SKM-1 treated with dmso at 0.1 percent for 144 hours (cell line): ENCODE measurements at regions not wholly inside any gene's neighbourhood (a gene's known extent, or its start where the extent isn't known, plus 50 kb on each side); places are given as distances from the start of the nearest gene placed in this dataset.

Source experiments
- DNase-seq: peaks from one replicate; lab custom pipeline; 2025; ENCODE audit not compliant: unreplicated experiment; lab: John Stamatoyannopoulos, UW

- no peak for DNase-seq
Measured at GRCh38 chr14:87187786-87188185, 805.2 kb downstream of the GALC start.

- no peak for DNase-seq
Measured at GRCh38 chr14:87186737-87187136, 806.2 kb downstream of the GALC start.

GRCh38 chr14:87185961-87186560 is 806.9 kb downstream of the GALC start:
- DNase-seq = no peak

GRCh38 chr14:87184180-87184579 is 808.8 kb downstream of the GALC start:
- DNase-seq = no peak

DNA sequence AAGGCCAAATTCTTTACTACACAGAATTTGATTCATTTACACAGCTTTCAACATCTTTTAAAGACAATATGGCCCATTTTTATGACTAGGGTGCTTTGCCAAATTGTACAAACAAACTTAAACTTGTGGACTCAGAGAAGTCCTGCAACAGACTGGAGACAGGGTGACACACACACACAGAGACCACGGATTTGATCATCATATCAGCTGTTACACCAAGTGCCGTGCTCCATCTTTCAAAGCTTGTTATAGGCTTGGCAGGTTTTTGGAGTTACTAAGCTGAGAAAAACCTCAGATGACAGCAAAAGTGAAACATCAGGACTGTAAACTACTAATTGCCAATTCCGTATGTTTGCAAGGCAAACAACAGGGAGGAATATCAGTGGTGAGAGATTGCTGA is 811.7 kb downstream of the GALC start:
- no peak for DNase-seq

- no peak for DNase-seq
Measured at GRCh38 chr14:87179936-87180335, 813.0 kb downstream of the GALC start.

- DNase-seq = no peak
Measured at GRCh38 chr14:87178277-87178676, 814.7 kb downstream of the GALC start.

GRCh38 chr14:87175175-87175574 is 817.8 kb downstream of the GALC start:
- no peak for DNase-seq

- DNase-seq = no peak
Measured at GRCh38 chr14:87171141-87171540, 821.8 kb downstream of the GALC start.

GRCh38 chr14:87170179-87170578 is 822.8 kb downstream of the GALC start:
- no peak for DNase-seq

GRCh38 chr14:87169362-87169761 is 823.6 kb downstream of the GALC start:
- no peak for DNase-seq

DNA sequence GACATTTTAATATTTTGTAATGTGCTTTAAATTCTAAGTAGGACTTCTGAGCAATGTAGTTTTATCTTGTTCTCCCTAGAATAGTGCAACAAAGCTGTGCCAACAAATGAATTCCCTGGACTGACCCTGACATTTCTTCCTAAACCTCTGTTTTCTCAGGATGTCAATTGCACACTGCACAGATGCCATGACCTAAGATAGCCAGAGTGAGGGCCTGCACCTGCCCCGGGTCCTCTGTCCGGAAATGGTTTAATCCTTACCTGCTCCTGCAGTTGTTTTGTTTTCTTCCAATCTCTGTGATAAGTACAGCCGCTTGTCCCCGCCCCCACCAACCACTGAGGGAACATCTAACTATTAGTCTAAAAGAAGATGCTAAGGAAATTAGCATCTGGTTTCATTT is 831.5 kb downstream of the GALC start:
- no peak for DNase-seq

DNA sequence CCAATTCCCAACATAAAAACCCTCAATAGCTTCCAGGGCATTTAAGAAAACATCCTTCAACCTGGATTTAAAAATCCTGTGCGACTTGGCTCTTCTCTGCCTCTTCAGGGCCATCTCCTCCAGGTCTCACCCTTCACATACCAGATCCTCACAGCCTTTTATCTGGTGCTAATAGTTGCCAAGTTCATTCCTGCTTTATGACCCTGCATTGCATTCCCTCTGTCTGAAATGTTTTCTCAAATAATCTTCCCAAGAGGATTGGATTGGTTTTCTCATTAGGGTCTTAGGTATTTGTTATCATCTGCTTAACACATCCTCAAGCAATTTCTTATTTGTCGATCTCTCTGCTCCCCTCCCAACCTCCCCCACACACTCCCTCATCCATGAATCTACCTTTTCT is 832.0 kb downstream of the GALC start:
- DNase-seq = no peak

- DNase-seq = no peak
Measured at GRCh38 chr14:87158283-87158682, 834.7 kb downstream of the GALC start.

- no peak for DNase-seq
Measured at GRCh38 chr14:87156878-87157277, 836.1 kb downstream of the GALC start.

DNA sequence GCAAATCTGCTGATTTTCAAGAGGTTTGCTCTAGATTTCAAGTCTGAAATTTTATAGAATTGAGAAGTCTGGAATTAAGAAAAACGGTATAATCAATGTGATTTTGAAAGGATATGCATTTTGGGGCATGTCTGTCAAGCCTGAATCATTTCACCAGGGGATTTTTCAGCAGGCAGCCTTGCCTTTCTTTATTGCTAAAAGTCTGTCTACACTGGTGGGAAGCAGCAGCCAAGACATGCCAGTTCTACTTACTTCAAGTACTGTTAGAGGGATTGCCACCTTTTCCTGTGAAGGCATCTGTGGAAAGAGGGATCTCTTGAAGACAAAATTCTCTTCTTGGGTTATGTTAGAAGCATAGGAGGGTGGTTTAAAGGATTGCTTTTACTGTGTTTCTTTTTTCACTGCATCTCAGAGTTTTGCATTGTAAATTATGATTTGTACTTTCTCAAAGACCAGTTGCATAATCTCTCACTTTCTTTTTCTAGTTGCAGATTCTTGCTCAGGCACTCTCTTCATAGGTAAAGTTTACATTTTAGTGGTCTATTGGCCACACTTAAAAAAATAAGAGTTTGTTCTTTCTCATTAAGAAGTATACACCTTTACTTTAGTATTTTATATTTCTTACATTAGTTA is 837.0 kb downstream of the GALC start:
- no peak for DNase-seq

DNA sequence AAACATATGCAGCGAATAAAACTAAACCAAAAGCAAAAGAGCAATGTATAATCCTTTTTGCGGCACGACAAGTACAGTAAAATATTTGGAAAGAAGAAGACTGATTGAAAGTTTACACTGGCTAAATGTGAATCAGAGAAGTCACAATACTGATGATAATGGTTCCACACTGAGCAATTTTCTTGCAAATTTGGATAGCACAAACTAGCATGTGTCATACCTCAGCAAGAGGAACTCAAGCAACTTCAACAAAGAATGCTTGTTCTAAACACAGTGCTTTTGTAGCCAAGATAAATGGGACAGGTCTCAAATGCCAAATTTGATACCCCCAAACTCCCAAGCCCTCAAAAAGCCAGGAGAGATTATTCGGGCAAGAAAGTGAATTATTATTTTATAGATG is 839.1 kb downstream of the GALC start:
- DNase-seq = no peak

- no peak for DNase-seq
Measured at GRCh38 chr14:87153391-87153790, 839.6 kb downstream of the GALC start.

DNA sequence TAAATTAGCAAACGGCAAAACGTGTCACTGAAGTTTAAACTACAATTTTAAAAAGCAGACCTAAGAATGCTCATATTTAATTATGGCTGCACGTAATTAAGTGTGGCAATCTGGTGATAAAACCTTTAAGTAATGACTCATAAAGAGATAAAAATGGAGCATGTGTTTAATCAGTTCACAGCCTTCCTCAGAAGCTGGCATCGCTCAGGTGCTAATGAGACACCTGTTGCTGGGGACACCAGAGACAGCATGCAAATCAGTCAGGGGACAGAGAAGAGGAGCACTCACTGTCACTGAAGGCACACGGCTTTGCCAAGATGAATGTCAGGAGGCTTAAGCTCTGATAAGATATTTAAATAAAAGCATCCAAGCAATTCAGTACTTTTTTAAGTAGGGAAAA is 840.3 kb downstream of the GALC start:
- no peak for DNase-seq

- DNase-seq = no peak
Measured at GRCh38 chr14:87149583-87150354, 843.2 kb downstream of the GALC start.

GRCh38 chr14:87148655-87149054 is 844.3 kb downstream of the GALC start:
- DNase-seq = no peak

DNA sequence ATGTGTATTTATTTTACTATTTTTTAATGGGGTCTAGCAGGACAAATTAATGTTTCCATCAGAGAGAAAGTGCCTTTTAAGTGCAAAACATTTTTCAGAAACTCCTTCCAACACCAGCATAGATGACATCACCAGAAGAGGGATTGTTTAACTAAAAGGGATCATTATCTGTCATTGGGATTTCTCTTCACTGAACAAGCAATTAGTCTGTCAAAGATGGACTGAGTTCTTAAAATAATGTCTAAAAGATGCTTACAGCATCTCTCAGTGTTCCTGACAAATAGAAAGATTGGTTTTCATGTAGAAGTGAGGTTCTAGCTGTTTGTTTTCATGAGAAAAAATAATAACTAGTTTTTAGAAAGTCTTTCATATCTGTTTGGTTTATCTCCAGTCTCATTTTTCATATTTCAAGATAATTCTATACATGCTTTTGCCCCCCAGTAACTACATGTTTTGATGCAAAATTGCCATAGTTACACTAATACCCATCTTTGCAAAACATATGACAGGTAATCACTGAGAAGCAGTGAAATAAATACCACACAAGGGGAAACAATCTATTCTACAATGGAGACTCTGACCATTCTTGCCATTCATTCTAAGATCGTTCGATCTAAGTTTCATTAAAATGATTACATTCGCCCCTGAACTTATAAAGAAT is 850.3 kb downstream of the GALC start:
- DNase-seq = no peak
